Nephron (organoid): ENCODE measurements at regions not wholly inside any gene's neighbourhood (a gene's known extent, or its start where the extent isn't known, plus 50 kb on each side); places are given as distances from the start of the nearest gene placed in this dataset.
A peak's percentile ranks its signal among the peaks of the same experiment; 100 is the strongest.

Experiments used
- H3K27ac Mint-ChIP-seq, 3 experiments: 2 replicates each; pipeline ENCODE4 v1.8.0; 2020; ENCODE audit warnings: mixed read lengths in 3 of 3, mild to moderate bottlenecking in 2 of 3, moderate library complexity in 1 of 3
- H3K27me3 Mint-ChIP-seq: 2 replicates; pipeline ENCODE4 v1.8.0; 2021; ENCODE audit warnings: low read depth, mild to moderate bottlenecking, moderate library complexity, mixed read lengths
- H3K36me3 Mint-ChIP-seq: 2 replicates; pipeline ENCODE4 v1.8.0; 2020; ENCODE audit warnings: low read depth, mixed read lengths
- H3K4me1 Mint-ChIP-seq: 2 replicates; pipeline ENCODE4 v1.8.0; 2020; ENCODE audit warnings: mixed read lengths
- H3K4me3 Mint-ChIP-seq, 3 experiments: 2 replicates each; pipeline ENCODE4 v1.8.0; 2020; ENCODE audit warnings: mild to moderate bottlenecking in 3 of 3, mixed read lengths in 3 of 3, moderate library complexity in 2 of 3
- H3K9me3 Mint-ChIP-seq: 2 replicates; pipeline ENCODE4 v1.8.0; 2020; ENCODE audit warnings: mixed read lengths
- TF ChIP-seq, protein P1 (sequence below), 3 experiments: fragments of 200-600 bp; sonication (generic); IDR thresholded peaks; one replicate each; pipeline ENCODE4 v1.5.0; 2021; ENCODE audit warnings: antibody characterized with exemption in 3 of 3; ENCODE audit not compliant: unreplicated experiment in 3 of 3

DNA sequence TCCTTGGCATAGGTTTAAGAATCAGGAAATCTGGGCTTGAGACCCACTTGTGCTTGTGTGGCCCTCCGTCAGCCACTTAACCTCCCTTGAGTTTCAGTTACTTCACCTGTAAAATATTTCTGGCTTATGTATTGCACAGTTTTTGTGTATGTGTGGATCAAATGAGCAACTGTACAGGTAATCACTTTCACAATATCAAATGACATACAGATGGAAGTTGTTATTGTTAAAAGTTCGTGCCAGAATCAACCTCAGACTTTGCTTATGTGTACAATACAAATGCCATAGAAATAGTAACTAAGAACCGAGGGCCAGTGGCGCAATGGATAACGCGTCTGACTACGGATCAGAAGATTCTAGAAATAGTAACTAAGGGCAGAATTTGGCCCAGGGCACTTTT, 65.6 kb upstream of the KIF13A start:
- H3K36me3 Mint-ChIP-seq, result no peaks in the 10 kb centered on the region
- H3K4me3 Mint-ChIP-seq, result no peak overlapping the region
- peaks cover 12% of the 10 kb centered on the region for H3K9me3 Mint-ChIP-seq
- peaks cover 8% of the 10 kb centered on the region for H3K27me3 Mint-ChIP-seq
- H3K4me1 Mint-ChIP-seq, result no peaks in the 10 kb centered on the region
- H3K27ac Mint-ChIP-seq, result no peak overlapping the region
- TF ChIP-seq, protein P1, sequence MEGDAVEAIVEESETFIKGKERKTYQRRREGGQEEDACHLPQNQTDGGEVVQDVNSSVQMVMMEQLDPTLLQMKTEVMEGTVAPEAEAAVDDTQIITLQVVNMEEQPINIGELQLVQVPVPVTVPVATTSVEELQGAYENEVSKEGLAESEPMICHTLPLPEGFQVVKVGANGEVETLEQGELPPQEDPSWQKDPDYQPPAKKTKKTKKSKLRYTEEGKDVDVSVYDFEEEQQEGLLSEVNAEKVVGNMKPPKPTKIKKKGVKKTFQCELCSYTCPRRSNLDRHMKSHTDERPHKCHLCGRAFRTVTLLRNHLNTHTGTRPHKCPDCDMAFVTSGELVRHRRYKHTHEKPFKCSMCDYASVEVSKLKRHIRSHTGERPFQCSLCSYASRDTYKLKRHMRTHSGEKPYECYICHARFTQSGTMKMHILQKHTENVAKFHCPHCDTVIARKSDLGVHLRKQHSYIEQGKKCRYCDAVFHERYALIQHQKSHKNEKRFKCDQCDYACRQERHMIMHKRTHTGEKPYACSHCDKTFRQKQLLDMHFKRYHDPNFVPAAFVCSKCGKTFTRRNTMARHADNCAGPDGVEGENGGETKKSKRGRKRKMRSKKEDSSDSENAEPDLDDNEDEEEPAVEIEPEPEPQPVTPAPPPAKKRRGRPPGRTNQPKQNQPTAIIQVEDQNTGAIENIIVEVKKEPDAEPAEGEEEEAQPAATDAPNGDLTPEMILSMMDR (IDR thresholded peaks at IDR 0.05; ENCODE audit: unreplicated experiment in 3 of 3), result no peak

DNA sequence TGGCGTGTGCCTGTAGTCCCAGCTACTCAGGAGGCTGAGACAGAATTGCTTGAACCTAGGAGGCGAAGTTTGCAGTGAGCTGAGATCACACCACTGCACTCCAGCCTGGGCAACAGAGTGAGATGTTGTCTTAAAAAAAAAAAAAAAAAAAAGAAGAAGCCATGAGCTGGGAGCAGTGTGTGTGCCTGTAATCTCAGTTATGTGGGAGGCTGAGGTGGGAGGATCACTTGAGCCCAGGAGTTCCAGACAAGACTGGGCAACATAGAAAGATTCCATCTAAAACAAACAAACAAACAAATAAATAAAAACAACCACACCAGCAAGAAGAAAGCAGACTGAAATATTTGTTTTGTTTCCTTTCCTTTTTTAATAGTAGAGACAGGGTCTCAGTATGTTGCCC, 62.2 kb upstream of the KIF13A start:
- Mint-ChIP-seq H3K4me1 (no peaks in the 10 kb centered on the region), H3K4me3 (no peak overlapping the region), H3K36me3 (no peaks in the 10 kb centered on the region), H3K27ac (no peak overlapping the region), H3K9me3 (peaks cover 16% of the 10 kb centered on the region), H3K27me3 (peaks cover 7% of the 10 kb centered on the region)
- TF ChIP-seq, protein P1 (IDR thresholded peaks at IDR 0.05; ENCODE audit: unreplicated experiment in 3 of 3), result no peak

DNA sequence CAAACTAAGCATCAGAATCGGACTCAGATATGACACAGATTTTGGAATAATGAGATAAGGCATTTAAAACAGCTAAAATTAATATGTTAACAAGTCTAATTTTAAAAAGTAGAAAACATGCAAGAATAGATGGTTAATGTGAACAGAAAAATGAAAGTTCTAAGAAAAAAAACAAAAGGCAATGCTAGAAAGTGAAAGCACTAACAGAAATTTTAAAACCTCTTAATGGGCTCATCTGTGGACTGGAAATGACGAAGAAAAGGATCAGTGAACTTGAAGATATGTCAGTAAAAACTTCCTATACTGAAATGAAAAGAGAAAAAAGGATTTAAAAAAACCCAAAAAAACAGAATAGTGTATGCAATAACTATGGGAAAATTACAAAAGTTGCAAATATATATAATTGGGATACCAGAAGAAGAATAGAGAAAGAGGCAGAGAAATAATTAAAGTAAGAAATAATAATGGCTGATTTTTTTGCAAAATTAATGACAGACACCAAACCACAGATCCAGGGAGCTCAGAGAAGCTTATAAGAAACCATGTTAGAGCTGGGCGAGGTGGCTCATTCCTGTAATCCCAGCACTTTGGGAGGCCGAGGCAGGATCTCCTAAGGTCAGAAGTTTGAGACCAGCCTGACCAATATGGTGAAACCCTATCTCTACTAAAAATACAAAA, 61.7 kb upstream of the KIF13A start:
- Mint-ChIP-seq H3K27me3 (peaks cover 2% of the 10 kb centered on the region), H3K36me3 (no peaks in the 10 kb centered on the region), H3K4me3 (no peak overlapping the region), H3K4me1 (no peaks in the 10 kb centered on the region), H3K27ac (no peak overlapping the region), H3K9me3 (peaks cover 16% of the 10 kb centered on the region)
- TF ChIP-seq, protein P1 (IDR thresholded peaks at IDR 0.05; ENCODE audit: unreplicated experiment in 3 of 3), result no peak

DNA sequence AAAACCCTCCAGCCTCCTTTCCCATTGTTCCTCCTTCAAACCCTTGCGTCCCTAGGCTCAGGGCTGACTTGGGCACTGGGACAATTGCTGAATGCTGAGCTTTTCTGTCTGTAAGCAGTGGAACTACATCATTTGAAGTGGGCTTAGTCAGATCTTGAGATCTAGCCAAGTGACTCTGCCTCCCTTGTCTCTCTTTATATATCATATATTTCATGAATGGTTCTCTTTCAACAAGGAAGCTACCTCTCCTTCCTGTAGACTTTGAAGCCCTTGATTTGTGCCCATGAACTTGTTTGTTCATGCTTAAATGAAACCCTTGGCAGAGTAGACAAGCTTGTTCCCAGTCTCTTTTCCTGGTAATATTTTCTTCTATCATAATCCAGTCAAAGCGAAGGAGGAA, 60.0 kb upstream of the KIF13A start:
- TF ChIP-seq, protein P1 (IDR thresholded peaks at IDR 0.05; ENCODE audit: unreplicated experiment in 3 of 3), result no peak
- peaks cover 16% of the 10 kb centered on the region for H3K9me3 Mint-ChIP-seq
- peaks cover 6% of the 10 kb centered on the region for H3K27me3 Mint-ChIP-seq
- no peak overlapping the region for H3K4me3 Mint-ChIP-seq
- H3K4me1 Mint-ChIP-seq, result peaks cover 6% of the 10 kb centered on the region
- no peaks in the 10 kb centered on the region for H3K36me3 Mint-ChIP-seq
- H3K27ac Mint-ChIP-seq, result no peak overlapping the region

DNA sequence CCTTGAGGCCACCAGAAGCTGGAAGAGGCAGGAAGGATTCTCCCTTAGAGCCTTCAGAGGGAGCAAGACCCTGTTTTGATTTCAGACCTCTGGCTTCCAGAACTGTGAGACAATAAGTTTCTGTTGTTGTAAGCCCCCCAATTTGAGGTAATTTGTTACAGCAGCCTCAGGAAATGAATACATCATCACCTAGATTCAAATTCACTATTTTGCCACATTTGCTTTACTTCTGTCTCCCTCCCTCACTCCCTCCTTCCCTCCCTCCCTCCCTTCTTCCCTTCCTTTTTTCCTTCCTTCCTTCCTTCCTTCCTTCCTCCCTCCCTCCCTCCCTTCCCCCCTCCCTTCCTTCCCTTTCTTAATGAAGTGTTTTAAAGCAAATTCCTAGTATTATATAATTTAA, 58.1 kb upstream of the KIF13A start:
- Mint-ChIP-seq H3K4me3 (no peak overlapping the region), H3K4me1 (peaks cover 21% of the 10 kb centered on the region), H3K27ac (no peak overlapping the region), H3K36me3 (no peaks in the 10 kb centered on the region), H3K27me3 (peaks cover 6% of the 10 kb centered on the region), H3K9me3 (peaks cover 16% of the 10 kb centered on the region)
- TF ChIP-seq, protein P1 (IDR thresholded peaks at IDR 0.05; ENCODE audit: unreplicated experiment in 3 of 3), result no peak

DNA sequence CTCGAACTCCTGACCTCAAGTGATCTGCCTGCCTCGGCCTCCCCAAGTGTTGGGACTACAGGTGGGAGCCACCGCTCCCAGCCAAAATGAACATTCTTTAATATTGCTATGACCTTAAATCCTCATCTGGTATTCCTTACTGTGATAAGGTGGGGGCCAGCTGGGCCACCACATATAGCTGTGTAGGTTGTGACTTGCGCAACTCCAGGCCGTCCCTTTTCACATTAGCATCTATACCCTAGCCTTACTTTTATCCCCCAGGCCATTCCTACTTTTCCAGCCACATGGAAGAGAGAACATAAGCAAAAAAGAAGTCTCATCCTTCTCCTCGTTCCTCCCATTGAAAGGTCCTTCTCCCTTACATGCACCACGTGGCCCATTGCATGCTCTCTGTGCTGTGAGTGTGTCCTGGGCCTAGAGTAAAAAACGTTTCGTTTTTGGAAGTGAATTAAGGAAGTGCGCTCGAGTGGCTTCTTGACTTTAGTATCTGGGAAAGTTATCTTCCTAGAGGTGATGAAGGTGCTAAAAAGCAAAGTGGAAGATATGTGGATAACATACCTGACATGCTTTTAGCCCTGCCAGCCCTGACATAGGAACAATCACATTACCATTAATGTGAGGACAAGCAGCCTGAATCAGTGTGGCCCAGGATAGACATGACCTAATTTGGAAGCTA, 56.8 kb upstream of the KIF13A start:
- H3K27me3 Mint-ChIP-seq, result peaks cover 6% of the 10 kb centered on the region
- H3K4me1 Mint-ChIP-seq, result peaks cover 21% of the 10 kb centered on the region
- peak overlapping the region in 1 of 3 experiments; percentile 45 for H3K27ac Mint-ChIP-seq
- no peaks in the 10 kb centered on the region for H3K36me3 Mint-ChIP-seq
- TF ChIP-seq, protein P1 (IDR thresholded peaks at IDR 0.05; ENCODE audit: unreplicated experiment in 3 of 3), result no peak
- peaks cover 13% of the 10 kb centered on the region for H3K9me3 Mint-ChIP-seq
- no peak overlapping the region for H3K4me3 Mint-ChIP-seq
